CD14-positive monocyte (primary cell): ENCODE measurements at regions not wholly inside any gene's neighbourhood (a gene's known extent, or its start where the extent isn't known, plus 50 kb on each side); places are given as distances from the start of the nearest gene placed in this dataset.

Source experiments
- DNase-seq, 3 donors: peaks; one replicate each; pipeline ENCODE4 v3.0.0-alpha.2; 2011 to 2022
- H2AFZ ChIP-seq: 2 replicates; pipeline ENCODE4 v1.6.0; 2012; ENCODE audit warnings: mild to moderate bottlenecking, low read depth, low read length, inconsistent platforms; ENCODE audit not compliant: insufficient read depth, poor library complexity, severe bottlenecking
- H3K27ac ChIP-seq, 2 donors: 1 replicate in 1 of 2; 2 replicates in 1 of 2; pipeline ENCODE4 v1.5.1; 2012 to 2013; ENCODE audit warnings: low read length in 2 of 2, control low read depth in 1 of 2, inconsistent platforms in 1 of 2, low read depth in 1 of 2, mild to moderate bottlenecking in 1 of 2
- H3K27me3 ChIP-seq, 2 donors: one replicate each; pipeline versions ENCODE4 v1.6.0 to v1.6.1; 2011 to 2013; ENCODE audit warnings: low read length in 2 of 2; ENCODE audit not compliant: control insufficient read depth in 2 of 2, insufficient read depth in 2 of 2
- H3K36me3 ChIP-seq, 2 donors: replicated peaks in 1 of 2; 1 replicate in 1 of 2; 2 replicates in 1 of 2; pipeline versions ENCODE4 v1.5.1 to v1.6.1; 2012 to 2013; ENCODE audit warnings: low read length in 2 of 2, control low read depth in 1 of 2, inconsistent platforms in 1 of 2, mild to moderate bottlenecking in 1 of 2; ENCODE audit not compliant: insufficient read depth in 2 of 2, control insufficient read depth in 1 of 2
- H3K4me1 ChIP-seq, 2 donors: 1 replicate in 1 of 2; 2 replicates in 1 of 2; pipeline versions ENCODE4 v1.5.1 to v1.6.1; 2012 to 2013; ENCODE audit warnings: low read length in 2 of 2, control low read depth in 1 of 2, inconsistent platforms in 1 of 2, mild to moderate bottlenecking in 1 of 2, moderate library complexity in 1 of 2; ENCODE audit not compliant: insufficient read depth in 2 of 2, control insufficient read depth in 1 of 2
- H3K4me2 ChIP-seq: replicated peaks from 2 replicates; pipeline ENCODE3; 2012; ENCODE audit warnings: low read length, moderate library complexity, mild to moderate bottlenecking; ENCODE audit not compliant: poor library complexity, severe bottlenecking; ENCODE audit errors: extremely low read depth
- H3K4me3 ChIP-seq, 3 experiments: fragments of 200-600 bp in 1 of 3; sonication (generic) in 1 of 3; replicated peaks in 1 of 3; 1 replicate in 2 of 3; 2 replicates in 1 of 3; pipeline ENCODE4 v1.5.1; 2011 to 2013; ENCODE audit warnings: low read length in 3 of 3, mild to moderate bottlenecking in 3 of 3, control low read depth in 2 of 3, low read depth in 2 of 3, inconsistent platforms in 1 of 3, moderate library complexity in 1 of 3
- H3K79me2 ChIP-seq: 2 replicates; pipeline ENCODE4 v1.6.0; 2012; ENCODE audit warnings: mild to moderate bottlenecking, control low read depth, inconsistent platforms, low read length, moderate library complexity; ENCODE audit not compliant: insufficient read depth
- H3K9ac ChIP-seq: 2 replicates; pipeline ENCODE4 v1.6.0; 2017; ENCODE audit warnings: low read length, mild to moderate bottlenecking; ENCODE audit not compliant: insufficient read depth, poor library complexity, severe bottlenecking
- H3K9me3 ChIP-seq, 2 donors: replicated peaks in 1 of 2; 1 replicate in 1 of 2; 2 replicates in 1 of 2; pipeline versions ENCODE4 v1.5.1 to v1.6.1; 2012 to 2013; ENCODE audit warnings: low read length in 2 of 2, control low read depth in 1 of 2; ENCODE audit not compliant: control insufficient read depth in 1 of 2, insufficient read depth in 1 of 2
- H4K20me1 ChIP-seq: 2 replicates; pipeline ENCODE4 v1.6.0; 2012; ENCODE audit warnings: mild to moderate bottlenecking, low read length, control low read depth, moderate library complexity; ENCODE audit not compliant: insufficient read depth
- H3K27ac Mint-ChIP-seq, 7 donors: one replicate each; pipeline ENCODE4 v1.8.0; 2020; ENCODE audit warnings: mild to moderate bottlenecking in 7 of 7, mixed read lengths in 7 of 7, moderate library complexity in 6 of 7, inconsistent platforms in 2 of 7
- H3K27me3 Mint-ChIP-seq, 3 donors: one replicate each; pipeline ENCODE4 v1.8.0; 2021 to 2022; ENCODE audit warnings: low read depth in 3 of 3, mild to moderate bottlenecking in 3 of 3, mixed read lengths in 3 of 3, moderate library complexity in 3 of 3, inconsistent platforms in 1 of 3
- H3K36me3 Mint-ChIP-seq, 2 donors: one replicate each; pipeline ENCODE4 v1.8.0; 2020; ENCODE audit warnings: mixed read lengths in 2 of 2, inconsistent platforms in 1 of 2, mild to moderate bottlenecking in 1 of 2
- H3K4me1 Mint-ChIP-seq: one replicate; pipeline ENCODE4 v1.8.0; 2020; ENCODE audit warnings: mild to moderate bottlenecking, mixed read lengths
- H3K4me3 Mint-ChIP-seq, 2 donors: one replicate each; pipeline ENCODE4 v1.8.0; 2020; ENCODE audit warnings: mild to moderate bottlenecking in 2 of 2, mixed read lengths in 2 of 2, moderate library complexity in 1 of 2
- H3K9me3 Mint-ChIP-seq, 7 donors: one replicate each; pipeline ENCODE4 v1.8.0; 2020 to 2022; ENCODE audit warnings: mixed read lengths in 7 of 7, mild to moderate bottlenecking in 6 of 7, moderate library complexity in 6 of 7, inconsistent platforms in 2 of 7
- WGBS: methylation state at CpG from one replicate; pipeline ENCODE4 v1.1.5; 2013; ENCODE audit warnings: missing lambda C conversion rate; ENCODE audit not compliant: insufficient coverage; 5-methylcytosine and 5-hydroxymethylcytosine counted together
- intact Hi-C, 2 donors: fragments of 100-400 bp; cut with micrococcal nuclease; formaldehyde crosslinking; loops; one replicate each; pipeline versions ENCODE4 v1.15.0 to v1.15.1; 2023
- TF ChIP-seq, protein P1 (sequence below): fragments of 200-600 bp; IDR thresholded peaks from one replicate; pipeline ENCODE4 v1.8.0; 2022; ENCODE audit warnings: antibody characterized with exemption, mild to moderate bottlenecking

DNA sequence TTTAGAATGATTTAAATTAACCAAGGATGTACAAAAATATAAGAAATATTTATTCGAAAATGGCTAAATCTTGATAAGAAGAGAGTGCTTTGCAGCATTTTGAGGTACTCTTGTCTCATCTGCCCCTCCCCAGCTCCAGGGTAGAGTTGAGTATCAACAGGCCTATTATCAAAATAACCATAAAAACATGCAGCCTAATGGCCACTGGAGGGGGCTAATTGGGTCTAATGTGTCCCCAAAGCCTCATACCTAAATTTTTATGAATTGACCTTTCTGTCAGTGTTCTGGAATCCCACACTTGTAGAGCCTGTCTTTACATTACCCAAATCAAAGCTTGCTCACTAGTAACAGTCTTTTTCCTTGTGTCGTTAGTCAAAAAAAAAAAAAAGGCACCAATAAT, 544.9 kb upstream of the CPXCR1 start:
- H3K4me1 ChIP-seq: no peaks in the 10 kb centered on the region
- TF ChIP-seq, protein P1, sequence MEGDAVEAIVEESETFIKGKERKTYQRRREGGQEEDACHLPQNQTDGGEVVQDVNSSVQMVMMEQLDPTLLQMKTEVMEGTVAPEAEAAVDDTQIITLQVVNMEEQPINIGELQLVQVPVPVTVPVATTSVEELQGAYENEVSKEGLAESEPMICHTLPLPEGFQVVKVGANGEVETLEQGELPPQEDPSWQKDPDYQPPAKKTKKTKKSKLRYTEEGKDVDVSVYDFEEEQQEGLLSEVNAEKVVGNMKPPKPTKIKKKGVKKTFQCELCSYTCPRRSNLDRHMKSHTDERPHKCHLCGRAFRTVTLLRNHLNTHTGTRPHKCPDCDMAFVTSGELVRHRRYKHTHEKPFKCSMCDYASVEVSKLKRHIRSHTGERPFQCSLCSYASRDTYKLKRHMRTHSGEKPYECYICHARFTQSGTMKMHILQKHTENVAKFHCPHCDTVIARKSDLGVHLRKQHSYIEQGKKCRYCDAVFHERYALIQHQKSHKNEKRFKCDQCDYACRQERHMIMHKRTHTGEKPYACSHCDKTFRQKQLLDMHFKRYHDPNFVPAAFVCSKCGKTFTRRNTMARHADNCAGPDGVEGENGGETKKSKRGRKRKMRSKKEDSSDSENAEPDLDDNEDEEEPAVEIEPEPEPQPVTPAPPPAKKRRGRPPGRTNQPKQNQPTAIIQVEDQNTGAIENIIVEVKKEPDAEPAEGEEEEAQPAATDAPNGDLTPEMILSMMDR: no peak
- H3K9me3 ChIP-seq: no peaks in the 10 kb centered on the region
- no peak overlapping the region for H3K27ac ChIP-seq
- no peak overlapping the region for H3K4me3 Mint-ChIP-seq
- H3K4me1 Mint-ChIP-seq: no peaks in the 10 kb centered on the region
- no CpG with 5 or more reads among the region's 2 CpGs for WGBS
- no peak overlapping the region for H3K9ac ChIP-seq
- H3K27me3 ChIP-seq: no peaks in the 10 kb centered on the region
- H3K27me3 Mint-ChIP-seq: no peaks in the 10 kb centered on the region
- no peaks in the 10 kb centered on the region for H3K36me3 ChIP-seq
- no peaks in the 10 kb centered on the region for H3K36me3 Mint-ChIP-seq
- H3K27ac Mint-ChIP-seq: no peak overlapping the region
- no peaks in the 10 kb centered on the region for H3K79me2 ChIP-seq
- intact Hi-C loops: no loop called here
- H2AFZ ChIP-seq: no peak overlapping the region
- no peak overlapping the region for H3K4me3 ChIP-seq
- no peak for DNase-seq
- no peak overlapping the region for H3K4me2 ChIP-seq
- no peaks in the 10 kb centered on the region for H4K20me1 ChIP-seq
- H3K9me3 Mint-ChIP-seq: peaks cover 0 to 3% (median 0%) of the 10 kb centered on the region in 7 donors

DNA sequence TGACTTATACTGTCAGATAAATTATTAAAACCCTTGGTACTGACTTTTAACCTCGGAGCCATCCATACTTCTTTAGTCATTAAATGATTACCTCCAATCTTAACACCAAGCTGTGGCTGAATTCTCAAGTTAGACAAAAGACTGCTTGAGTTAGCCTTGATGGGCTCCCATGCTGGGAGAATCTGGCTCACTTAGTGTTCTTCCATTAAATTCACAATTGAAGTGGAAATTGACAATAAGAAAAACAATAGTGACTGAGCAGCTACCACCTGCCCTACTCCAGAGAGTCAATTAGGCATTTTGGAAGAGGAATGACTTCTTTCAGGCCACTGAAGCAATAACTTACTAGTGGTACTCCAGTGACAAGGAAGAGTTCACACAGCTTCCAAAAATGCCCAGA, 503.0 kb upstream of the CPXCR1 start:
- no CpG with 5 or more reads among the region's 1 CpG for WGBS
- intact Hi-C loops: no loop called here
- no peak overlapping the region for H3K9ac ChIP-seq
- no peak overlapping the region for H3K4me3 Mint-ChIP-seq
- H3K36me3 ChIP-seq: no peaks in the 10 kb centered on the region
- no peaks in the 10 kb centered on the region for H3K79me2 ChIP-seq
- no peaks in the 10 kb centered on the region for H3K36me3 Mint-ChIP-seq
- H3K27ac ChIP-seq: no peak overlapping the region
- no peak overlapping the region for H2AFZ ChIP-seq
- H3K9me3 Mint-ChIP-seq: peaks cover 0 to 2% (median 0%) of the 10 kb centered on the region in 7 donors
- no peaks in the 10 kb centered on the region for H3K4me1 ChIP-seq
- H3K27me3 ChIP-seq: no peaks in the 10 kb centered on the region
- no peak overlapping the region for H3K4me2 ChIP-seq
- no peaks in the 10 kb centered on the region for H4K20me1 ChIP-seq
- no peaks in the 10 kb centered on the region for H3K9me3 ChIP-seq
- peaks cover 0 to 3% (median 2%) of the 10 kb centered on the region in 3 donors for H3K27me3 Mint-ChIP-seq
- TF ChIP-seq, protein P1: no peak
- no peak for DNase-seq
- no peak overlapping the region for H3K27ac Mint-ChIP-seq
- no peak overlapping the region for H3K4me3 ChIP-seq
- H3K4me1 Mint-ChIP-seq: no peaks in the 10 kb centered on the region
